ENCODE measurements at regions not wholly inside any gene's neighbourhood (a gene's known extent, or its start where the extent isn't known, plus 50 kb on each side); places are given as distances from the start of the nearest gene placed in this dataset.

GRCh38 chr4:178423366-178423765 lies 981.1 kb upstream of the AGA start:
- H3K36me3 ChIP-seq (ENCODE audit: control insufficient read depth, insufficient read depth, low read length): no peaks in the 10 kb centered on the region
- DNase-seq (ENCODE audit: extremely low read depth, insufficient read length): no peak
- H3K4me3 ChIP-seq (replicated peaks; ENCODE audit: low read depth, low read length): no peak overlapping the region
- H3K27me3 ChIP-seq (replicated peaks; ENCODE audit: control insufficient read depth, insufficient read depth, low read length): no peaks in the 10 kb centered on the region
- no peak for TF ChIP-seq CTCF (IDR thresholded peaks at IDR 0.05; ENCODE audit: insufficient read depth, low read length, poor library complexity, severe bottlenecking)

- Histone ChIP-seq H3K36me3 (ENCODE audit: control insufficient read depth, insufficient read depth, low read length) (no peaks in the 10 kb centered on the region), H3K27me3 (replicated peaks; ENCODE audit: control insufficient read depth, insufficient read depth, low read length) (no peaks in the 10 kb centered on the region), H3K4me3 (replicated peaks; ENCODE audit: low read depth, low read length) (no peak overlapping the region)
- DNase-seq (ENCODE audit: extremely low read depth, insufficient read length): no peak
- TF ChIP-seq CTCF (IDR thresholded peaks at IDR 0.05; ENCODE audit: insufficient read depth, low read length, poor library complexity, severe bottlenecking): no peak
Measured at GRCh38 chr4:178426871-178427270, 984.6 kb upstream of the AGA start.

- H3K4me3 ChIP-seq (replicated peaks; ENCODE audit: low read depth, low read length): no peak overlapping the region
- no peak for TF ChIP-seq CTCF (IDR thresholded peaks at IDR 0.05; ENCODE audit: insufficient read depth, low read length, poor library complexity, severe bottlenecking)
- H3K36me3 ChIP-seq (ENCODE audit: control insufficient read depth, insufficient read depth, low read length): no peaks in the 10 kb centered on the region
- DNase-seq (ENCODE audit: extremely low read depth, insufficient read length): no peak
- no peaks in the 10 kb centered on the region for H3K27me3 ChIP-seq (replicated peaks; ENCODE audit: control insufficient read depth, insufficient read depth, low read length)
Measured at GRCh38 chr4:178427663-178428062, 985.4 kb upstream of the AGA start.

GRCh38 chr4:178448372-178449035 lies 1006.3 kb upstream of the AGA start:
- no peak for DNase-seq (ENCODE audit: extremely low read depth, insufficient read length)

GRCh38 chr4:178450614-178451013 lies 1008.4 kb upstream of the AGA start:
- Histone ChIP-seq H3K4me3 (replicated peaks; ENCODE audit: low read depth, low read length) (no peak overlapping the region), H3K36me3 (ENCODE audit: control insufficient read depth, insufficient read depth, low read length) (no peaks in the 10 kb centered on the region), H3K27me3 (replicated peaks; ENCODE audit: control insufficient read depth, insufficient read depth, low read length) (no peaks in the 10 kb centered on the region)
- TF ChIP-seq CTCF (IDR thresholded peaks at IDR 0.05; ENCODE audit: insufficient read depth, low read length, poor library complexity, severe bottlenecking): no peak
- no peak for DNase-seq (ENCODE audit: extremely low read depth, insufficient read length)

More at GRCh38 chr4:178448372-178449035, 1006.3 kb upstream of the AGA start:
- no peaks in the 10 kb centered on the region for H3K27me3 ChIP-seq (replicated peaks; ENCODE audit: control insufficient read depth, insufficient read depth, low read length)
- H3K36me3 ChIP-seq (ENCODE audit: control insufficient read depth, insufficient read depth, low read length): no peaks in the 10 kb centered on the region
- H3K4me3 ChIP-seq (replicated peaks; ENCODE audit: low read depth, low read length): no peak overlapping the region
- no peak for TF ChIP-seq CTCF (IDR thresholded peaks at IDR 0.05; ENCODE audit: insufficient read depth, low read length, poor library complexity, severe bottlenecking)

- DNase-seq (ENCODE audit: extremely low read depth, insufficient read length): no peak
- Histone ChIP-seq H3K4me3 (replicated peaks; ENCODE audit: low read depth, low read length) (no peak overlapping the region), H3K27me3 (replicated peaks; ENCODE audit: control insufficient read depth, insufficient read depth, low read length) (no peaks in the 10 kb centered on the region), H3K36me3 (ENCODE audit: control insufficient read depth, insufficient read depth, low read length) (no peaks in the 10 kb centered on the region)
- TF ChIP-seq CTCF (IDR thresholded peaks at IDR 0.05; ENCODE audit: insufficient read depth, low read length, poor library complexity, severe bottlenecking): no peak
Measured at GRCh38 chr4:178453057-178453456, 1010.8 kb upstream of the AGA start.
